Esophagus squamous epithelium (tissue), 5 donors: ENCODE measurements at regions not wholly inside any gene's neighbourhood (a gene's known extent, or its start where the extent isn't known, plus 50 kb on each side); places are given as distances from the start of the nearest gene placed in this dataset.

Experiments used
- DNase-seq: peaks from one replicate; lab custom pipeline; 2025; lab: John Stamatoyannopoulos, UW
- H3K27ac ChIP-seq, 4 donors: fragments of 200-600 bp; sonication (generic); one replicate each; pipeline ENCODE4 v1.5.1; 2016 to 2019; ENCODE audit warnings: mild to moderate bottlenecking in 1 of 4
- H3K27me3 ChIP-seq, 4 donors: fragments of 200-600 bp; sonication (generic); 1 replicate in 3 of 4; 2 replicates in 1 of 4; pipeline versions ENCODE4 v1.5.1 to v1.6.0; 2017 to 2021; ENCODE audit warnings: antibody characterized with exemption in 1 of 4
- H3K36me3 ChIP-seq, 3 donors: fragments of 200-600 bp; sonication (generic); one replicate each; pipeline ENCODE4 v1.5.1; 2016 to 2019
- H3K4me1 ChIP-seq, 3 donors: fragments of 200-600 bp; sonication (generic); one replicate each; pipeline ENCODE4 v1.5.1; 2017 to 2019
- H3K4me3 ChIP-seq, 4 donors: fragments of 200-600 bp; sonication (generic); 1 replicate in 3 of 4; 2 replicates in 1 of 4; pipeline ENCODE4 v1.5.1; 2016 to 2019; ENCODE audit warnings: mild to moderate bottlenecking in 2 of 4, moderate library complexity in 1 of 4
- H3K9me3 ChIP-seq, 3 donors: fragments of 200-600 bp; sonication (generic); one replicate each; pipeline ENCODE4 v1.5.1; 2016 to 2019
- POLR2A ChIP-seq, 4 donors: fragments of 450-650 bp; IDR thresholded peaks; one replicate each; pipeline ENCODE4 v1.6.1; 2017; ENCODE audit warnings: antibody characterized with exemption in 4 of 4, mild to moderate bottlenecking in 4 of 4, moderate library complexity in 3 of 4
- WGBS, 2 donors: methylation state at CpG; one replicate each; pipeline ENCODE4 v1.1.5; 2018; 5-methylcytosine and 5-hydroxymethylcytosine counted together
- intact Hi-C: fragments of 100-400 bp; cut with DNase I; formaldehyde crosslinking; loops from one replicate; pipeline ENCODE4 v1.15.0; 2022
- TF ChIP-seq, protein P1 (sequence below), 6 experiments: fragments of 450-650 bp in 4 of 6; fragments of 200-600 bp in 2 of 6; sonication (generic) in 2 of 6; IDR thresholded peaks; one replicate each; pipeline ENCODE4 v1.5.1; 2016 to 2019; ENCODE audit warnings: antibody characterized with exemption in 6 of 6, mild to moderate bottlenecking in 4 of 6, moderate library complexity in 4 of 6
- donor health status: DM: yes; HTN: yes; CAD: no.

DNA sequence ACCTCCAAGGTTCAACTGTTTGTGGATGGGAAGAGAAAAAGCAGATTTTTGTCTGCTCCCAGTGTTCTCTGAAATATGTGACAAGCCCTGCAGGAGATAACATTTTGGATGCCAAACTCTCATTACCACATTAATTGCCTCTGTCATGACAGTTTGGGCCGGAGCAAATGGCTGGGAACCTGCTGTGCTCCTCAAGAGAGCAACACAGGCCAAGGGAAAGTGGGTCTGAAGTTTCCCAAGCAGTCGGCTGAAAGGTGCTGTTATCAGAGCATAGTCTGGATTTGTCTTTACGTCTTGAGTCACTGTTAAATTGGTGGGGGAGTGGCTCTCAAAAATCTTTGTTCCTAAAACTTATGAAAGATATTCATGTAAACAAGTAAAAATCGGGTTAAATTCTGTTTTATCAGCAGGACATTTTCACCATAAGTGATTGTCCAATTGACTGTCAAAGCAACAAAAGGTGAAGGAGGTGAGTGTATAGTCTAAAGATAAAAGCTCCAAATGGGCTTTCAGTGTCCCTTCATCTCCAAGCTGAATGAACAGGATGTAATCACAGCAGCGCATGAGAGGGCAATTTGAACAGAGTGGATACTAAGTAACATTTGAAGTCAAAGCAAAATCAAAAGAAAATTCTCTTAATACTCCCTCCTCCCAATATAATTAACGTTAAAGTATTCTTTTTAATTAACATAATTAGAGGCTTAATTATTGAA, 844.8 kb downstream of the PCDH17 start:
- Histone ChIP-seq H3K36me3 (no peaks in the 10 kb centered on the region), H3K9me3 (no peaks in the 10 kb centered on the region), H3K27me3 (no peaks in the 10 kb centered on the region), H3K4me1 (no peaks in the 10 kb centered on the region), H3K4me3 (no peak overlapping the region), H3K27ac (no peak overlapping the region)
- intact Hi-C loops: no loop called here
- WGBS, 2 donors: 35 to 52% methylated on average over 6 of the region's 6 CpGs
- no peak for DNase-seq
- TF ChIP-seq, protein P1, sequence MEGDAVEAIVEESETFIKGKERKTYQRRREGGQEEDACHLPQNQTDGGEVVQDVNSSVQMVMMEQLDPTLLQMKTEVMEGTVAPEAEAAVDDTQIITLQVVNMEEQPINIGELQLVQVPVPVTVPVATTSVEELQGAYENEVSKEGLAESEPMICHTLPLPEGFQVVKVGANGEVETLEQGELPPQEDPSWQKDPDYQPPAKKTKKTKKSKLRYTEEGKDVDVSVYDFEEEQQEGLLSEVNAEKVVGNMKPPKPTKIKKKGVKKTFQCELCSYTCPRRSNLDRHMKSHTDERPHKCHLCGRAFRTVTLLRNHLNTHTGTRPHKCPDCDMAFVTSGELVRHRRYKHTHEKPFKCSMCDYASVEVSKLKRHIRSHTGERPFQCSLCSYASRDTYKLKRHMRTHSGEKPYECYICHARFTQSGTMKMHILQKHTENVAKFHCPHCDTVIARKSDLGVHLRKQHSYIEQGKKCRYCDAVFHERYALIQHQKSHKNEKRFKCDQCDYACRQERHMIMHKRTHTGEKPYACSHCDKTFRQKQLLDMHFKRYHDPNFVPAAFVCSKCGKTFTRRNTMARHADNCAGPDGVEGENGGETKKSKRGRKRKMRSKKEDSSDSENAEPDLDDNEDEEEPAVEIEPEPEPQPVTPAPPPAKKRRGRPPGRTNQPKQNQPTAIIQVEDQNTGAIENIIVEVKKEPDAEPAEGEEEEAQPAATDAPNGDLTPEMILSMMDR (IDR thresholded peaks at IDR 0.05): no peak
- no peak for TF ChIP-seq POLR2A (IDR thresholded peaks at IDR 0.05)

DNA sequence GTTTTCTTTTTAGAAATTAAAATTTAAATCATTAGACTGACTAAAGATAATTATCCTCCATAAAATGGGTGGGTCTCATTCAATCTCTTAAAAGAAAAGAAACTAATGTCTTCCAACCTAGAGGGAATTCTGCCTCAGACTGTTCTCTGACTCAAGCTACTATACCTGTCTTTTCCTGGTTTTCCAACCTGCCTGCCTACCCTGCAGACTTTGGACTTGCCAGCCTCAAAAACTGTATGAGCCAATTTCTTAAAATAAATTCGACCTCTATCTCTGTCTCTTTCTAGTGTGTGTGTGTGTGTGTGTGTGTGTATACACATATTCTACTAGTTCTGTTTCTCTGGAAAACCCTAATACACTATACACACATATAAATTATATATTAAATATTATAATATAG, 847.3 kb downstream of the PCDH17 start:
- intact Hi-C loops: no loop called here
- 47 to 52% methylated on average over 1 of the region's 1 CpG for WGBS, 2 donors
- no peaks in the 10 kb centered on the region for H3K36me3 ChIP-seq
- TF ChIP-seq POLR2A (IDR thresholded peaks at IDR 0.05): no peak
- TF ChIP-seq, protein P1 (IDR thresholded peaks at IDR 0.05): no peak
- no peaks in the 10 kb centered on the region for H3K9me3 ChIP-seq
- no peaks in the 10 kb centered on the region for H3K4me1 ChIP-seq
- DNase-seq: no peak
- H3K27ac ChIP-seq: no peak overlapping the region
- no peaks in the 10 kb centered on the region for H3K27me3 ChIP-seq
- no peak overlapping the region for H3K4me3 ChIP-seq

DNA sequence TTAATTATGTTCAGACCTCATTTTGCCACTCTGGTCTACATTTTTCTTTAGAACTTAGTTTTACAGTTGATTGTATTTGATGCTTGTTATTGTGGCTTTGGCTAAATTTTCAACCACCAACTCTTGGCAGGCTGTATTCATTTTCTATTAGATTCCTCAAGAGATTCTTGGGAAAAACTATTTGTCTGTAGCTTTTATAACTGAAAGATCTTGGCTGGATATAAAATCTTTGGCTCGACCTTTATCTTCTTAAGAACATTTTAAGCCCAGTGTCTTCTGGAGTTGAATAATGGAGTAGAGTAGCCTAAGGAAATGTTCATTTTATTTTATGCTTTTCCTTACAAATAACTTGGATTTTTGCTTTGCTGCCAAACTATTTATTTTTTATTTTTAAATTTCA, 848.5 kb downstream of the PCDH17 start:
- TF ChIP-seq, protein P1 (IDR thresholded peaks at IDR 0.05): no peak
- TF ChIP-seq POLR2A (IDR thresholded peaks at IDR 0.05): no peak
- no peak for DNase-seq
- no peaks in the 10 kb centered on the region for H3K27me3 ChIP-seq
- intact Hi-C loops: no loop called here
- H3K9me3 ChIP-seq: no peaks in the 10 kb centered on the region
- H3K4me1 ChIP-seq: no peaks in the 10 kb centered on the region
- WGBS, 2 donors: 29 to 38% methylated on average over 1 of the region's 1 CpG
- no peak overlapping the region for H3K27ac ChIP-seq
- no peak overlapping the region for H3K4me3 ChIP-seq
- no peaks in the 10 kb centered on the region for H3K36me3 ChIP-seq

DNA sequence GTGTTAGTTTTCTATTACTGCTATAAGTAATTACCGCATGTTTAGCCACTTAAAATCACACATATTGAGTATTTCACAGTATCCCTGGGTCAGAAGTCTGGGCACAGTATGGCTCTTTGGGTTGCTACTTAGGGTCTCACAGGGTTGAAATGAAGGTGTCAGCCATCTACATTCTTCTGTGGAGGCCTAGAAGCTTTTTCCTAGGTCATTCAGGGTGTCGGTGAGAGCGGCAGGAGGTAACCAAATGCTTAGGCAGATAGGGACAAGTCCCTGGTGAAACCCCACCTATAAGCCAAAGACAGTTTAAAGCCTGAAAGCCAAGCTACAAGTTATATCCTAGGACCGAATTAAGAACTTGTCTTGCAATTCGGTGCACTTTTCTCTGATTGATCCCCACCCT, 856.7 kb downstream of the PCDH17 start:
- DNase-seq: no peak
- 84 to 86% methylated on average over 5 of the region's 5 CpGs for WGBS, 2 donors
- H3K9me3 ChIP-seq: no peaks in the 10 kb centered on the region
- H3K4me1 ChIP-seq: no peaks in the 10 kb centered on the region
- intact Hi-C loops: no loop called here
- no peak for TF ChIP-seq POLR2A (IDR thresholded peaks at IDR 0.05)
- TF ChIP-seq, protein P1 (IDR thresholded peaks at IDR 0.05): no peak
- no peak overlapping the region for H3K27ac ChIP-seq
- H3K36me3 ChIP-seq: no peaks in the 10 kb centered on the region
- no peak overlapping the region for H3K4me3 ChIP-seq
- no peaks in the 10 kb centered on the region for H3K27me3 ChIP-seq

DNA sequence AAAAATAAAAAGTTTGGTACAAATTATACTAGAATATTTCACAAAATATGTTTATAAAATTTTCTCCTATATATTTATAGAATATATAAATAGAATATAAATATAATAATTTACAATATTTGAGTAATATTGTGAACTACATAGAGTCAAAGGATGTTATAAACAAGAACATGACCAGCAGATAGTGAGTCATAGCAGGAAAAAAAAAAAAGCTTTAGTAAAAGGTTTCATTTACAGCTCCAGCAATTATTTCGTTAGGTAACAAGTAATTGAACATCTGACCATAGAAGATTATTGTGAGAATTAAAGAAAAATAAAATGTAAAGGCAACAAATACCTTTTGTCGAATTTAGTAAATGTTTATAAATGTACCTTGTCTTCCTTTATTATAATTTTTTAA, 864.1 kb downstream of the PCDH17 start:
- intact Hi-C loops: no loop called here
- TF ChIP-seq, protein P1 (IDR thresholded peaks at IDR 0.05): no peak
- TF ChIP-seq POLR2A (IDR thresholded peaks at IDR 0.05): no peak
- Histone ChIP-seq H3K27ac (no peak overlapping the region), H3K4me1 (no peaks in the 10 kb centered on the region), H3K27me3 (no peaks in the 10 kb centered on the region), H3K9me3 (no peaks in the 10 kb centered on the region), H3K4me3 (no peak overlapping the region), H3K36me3 (no peaks in the 10 kb centered on the region)
- no peak for DNase-seq
- WGBS, 2 donors: 43 to 60% methylated on average over 2 of the region's 2 CpGs
